K562 (cell line): ENCODE measurements at regions not wholly inside any gene's neighbourhood (a gene's known extent, or its start where the extent isn't known, plus 50 kb on each side); places are given as distances from the start of the nearest gene placed in this dataset.
"Not testable (repeated sequence)": the region's sequence is repeated elsewhere in the genome, so short reads cannot be mapped to it uniquely, and the experiment has no call there.

Source experiments
- CSDE1 ChIP-seq, 2 experiments: fragments of 450-650 bp; IDR thresholded peaks; 2 replicates each; pipeline ENCODE4 v1.6.1; 2016; ENCODE audit warnings: mild to moderate bottlenecking in 1 of 2
- CTCF ChIP-seq, 3 experiments: IDR thresholded peaks in 2 of 3; conservative IDR thresholded peaks in 1 of 3; 2 replicates each; pipeline ENCODE4 v1.5.1; 2011 to 2012; ENCODE audit warnings: low read length in 3 of 3, mild to moderate bottlenecking in 3 of 3, control low read depth in 2 of 3, improper control_type of control experiment in 1 of 3, inconsistent platforms in 1 of 3, low read depth in 1 of 3, mixed read lengths in 1 of 3, moderate library complexity in 1 of 3; ENCODE audit not compliant: insufficient read depth in 2 of 3
- L3MBTL2 ChIP-seq: fragments of 450-650 bp; IDR thresholded peaks from 2 replicates; pipeline ENCODE4 v1.6.1; 2016; ENCODE audit warnings: mild to moderate bottlenecking, moderate library complexity
- MEF2A ChIP-seq: IDR thresholded peaks from 2 replicates; pipeline ENCODE4 v1.6.1; 2011; ENCODE audit warnings: low read depth, mild to moderate bottlenecking, low read length, moderate library complexity; ENCODE audit not compliant: control insufficient read depth
- NFRKB ChIP-seq: fragments of 450-650 bp; IDR thresholded peaks from 2 replicates; pipeline ENCODE4 v1.6.1; 2016; ENCODE audit warnings: low read depth
- POLR2A ChIP-seq: fragments of 450-650 bp; conservative IDR thresholded peaks from 2 replicates; pipeline ENCODE4 v1.6.1; 2016
- POLR2AphosphoS5 ChIP-seq: IDR thresholded peaks from 2 replicates; pipeline ENCODE4 v1.6.1; 2011; ENCODE audit warnings: mild to moderate bottlenecking, low read depth, low read length, moderate library complexity; ENCODE audit not compliant: control insufficient read depth, insufficient read depth
- SREBF2 ChIP-seq: sonication (generic); formaldehyde crosslinking; IDR thresholded peaks from 2 replicates; pipeline ENCODE4 v1.4.0; 2020; ENCODE audit warnings: mild to moderate bottlenecking, missing genetic modification reagents
- XRCC3 ChIP-seq: fragments of 450-650 bp; IDR thresholded peaks from 2 replicates; pipeline ENCODE4 v1.6.1; 2017; ENCODE audit warnings: mild to moderate bottlenecking, moderate library complexity
- ZNF347 ChIP-seq: fragments of 450-650 bp; formaldehyde crosslinking; IDR thresholded peaks from 2 replicates; pipeline ENCODE4 v1.4.0; 2020; ENCODE audit warnings: low read depth, mild to moderate bottlenecking, moderate library complexity

GRCh38 chrX:119299812-119300211 lies 63.7 kb downstream of the PGRMC1 start:
- not testable (repeated sequence) for TF ChIP-seq XRCC3; SREBF2; MEF2A; NFRKB; ZNF347 (CRISPR knock-in tag); L3MBTL2; POLR2A; CTCF (IDR thresholded peaks at IDR 0.05 in 2 of 3, conservative IDR thresholded peaks at IDR 0.05 in 1 of 3; ENCODE audit: insufficient read depth in 2 of 3, low read depth in 1 of 3, low read length in 3 of 3); POLR2AphosphoS5; CSDE1 (IDR thresholded peaks at IDR 0.05)
